GM19025 (cell line): ENCODE measurements at regions not wholly inside any gene's neighbourhood (a gene's known extent, or its start where the extent isn't known, plus 50 kb on each side); places are given as distances from the start of the nearest gene placed in this dataset.

Experiments
- ATAC-seq: cut with Tn5 transposase; IDR thresholded peaks from one replicate; pipeline ENCODE4 v1.9.1; 2021; ENCODE audit warnings: mild to moderate bottlenecking, low read depth, moderate library complexity; ENCODE audit not compliant: unreplicated experiment

- no peak for ATAC-seq
Observed at GRCh38 chr5:103356350-103357091, 98.0 kb downstream of the MACIR start.

GRCh38 chr5:103355579-103355978 is 97.0 kb downstream of the MACIR start:
- no peak for ATAC-seq

- no peak for ATAC-seq
Observed at GRCh38 chr5:103354446-103354845, 95.9 kb downstream of the MACIR start.

GRCh38 chr5:103353581-103353980 is 95.0 kb downstream of the MACIR start:
- no peak for ATAC-seq

- no peak for ATAC-seq
Observed at GRCh38 chr5:103347716-103348423, 89.3 kb downstream of the MACIR start.

- ATAC-seq = no peak
Observed at GRCh38 chr5:103346162-103346748, 87.7 kb downstream of the MACIR start.

- no peak for ATAC-seq
Observed at GRCh38 chr5:103345461-103345860, 86.9 kb downstream of the MACIR start.

GRCh38 chr5:103340717-103341388 is 82.3 kb downstream of the MACIR start:
- ATAC-seq = peak; percentile 98

GRCh38 chr5:103340132-103340531 is 81.6 kb downstream of the MACIR start:
- ATAC-seq = no peak

GRCh38 chr5:103336941-103337340 is 78.4 kb downstream of the MACIR start:
- no peak for ATAC-seq

- no peak for ATAC-seq
Observed at GRCh38 chr5:103333376-103333775, 74.8 kb downstream of the MACIR start.

GRCh38 chr5:103330875-103331274 is 72.3 kb downstream of the MACIR start:
- no peak for ATAC-seq
